H9 (cell line): ENCODE measurements at regions not wholly inside any gene's neighbourhood (a gene's known extent, or its start where the extent isn't known, plus 50 kb on each side); places are given as distances from the start of the nearest gene placed in this dataset.
"Not testable (repeated sequence)": the region's sequence is repeated elsewhere in the genome, so short reads cannot be mapped to it uniquely, and the experiment has no call there.

ENCODE experiments used
- DNase-seq: peaks from one replicate; pipeline ENCODE4 v3.0.0-alpha.2; 2017
- H2AFZ ChIP-seq: one replicate; pipeline ENCODE4 v1.6.1; 2013; ENCODE audit warnings: mild to moderate bottlenecking, low read length, control low read depth, moderate library complexity
- H2AK5ac ChIP-seq: 2 replicates; pipeline ENCODE4 v1.6.1; 2013; ENCODE audit warnings: low read length, control low read depth, mixed read lengths; ENCODE audit not compliant: insufficient read length
- H2BK120ac ChIP-seq: one replicate; pipeline ENCODE4 v1.6.1; 2013; ENCODE audit warnings: low read depth, mild to moderate bottlenecking, low read length, control low read depth, inconsistent platforms; ENCODE audit not compliant: poor library complexity, severe bottlenecking
- H2BK12ac ChIP-seq: 2 replicates; pipeline ENCODE4 v1.6.1; 2013; ENCODE audit warnings: low read length, control low read depth, mixed read lengths, low read depth; ENCODE audit not compliant: insufficient read length
- H2BK15ac ChIP-seq: 2 replicates; pipeline ENCODE4 v1.6.1; 2013; ENCODE audit warnings: low read depth, low read length, control low read depth
- H2BK20ac ChIP-seq: one replicate; pipeline ENCODE4 v1.6.1; 2013; ENCODE audit warnings: low read depth, mild to moderate bottlenecking, low read length, control low read depth, inconsistent platforms; ENCODE audit not compliant: poor library complexity, severe bottlenecking
- H2BK5ac ChIP-seq: 2 replicates; pipeline ENCODE4 v1.6.1; 2013; ENCODE audit warnings: low read length, control low read depth, mixed read lengths; ENCODE audit not compliant: insufficient read length
- H3K14ac ChIP-seq: 2 replicates; pipeline ENCODE4 v1.6.1; 2013; ENCODE audit warnings: low read length, control low read depth; ENCODE audit not compliant: insufficient read depth
- H3K18ac ChIP-seq: 2 replicates; pipeline ENCODE4 v1.6.1; 2013; ENCODE audit warnings: low read depth, mild to moderate bottlenecking, mixed read lengths, low read length, control low read depth; ENCODE audit not compliant: insufficient read length
- H3K23ac ChIP-seq: 2 replicates; pipeline ENCODE4 v1.6.1; 2013; ENCODE audit warnings: low read length, control low read depth, mixed read lengths, low read depth; ENCODE audit not compliant: insufficient read length
- H3K23me2 ChIP-seq: 2 replicates; pipeline ENCODE4 v1.6.1; 2013; ENCODE audit warnings: low read depth, mild to moderate bottlenecking, mixed read lengths, low read length, control low read depth; ENCODE audit not compliant: insufficient read length, poor library complexity, severe bottlenecking
- H3K27ac ChIP-seq: 2 replicates; pipeline ENCODE4 v1.5.1; 2013; ENCODE audit warnings: low read length, control low read depth, mixed read lengths, low read depth; ENCODE audit not compliant: insufficient read length
- H3K27me3 ChIP-seq: 2 replicates; pipeline ENCODE4 v1.6.1; 2013; ENCODE audit warnings: low read length, control low read depth, inconsistent platforms; ENCODE audit not compliant: insufficient read depth
- H3K4ac ChIP-seq: 2 replicates; pipeline ENCODE4 v1.6.1; 2013; ENCODE audit warnings: low read depth, mild to moderate bottlenecking, control low read depth, inconsistent platforms, low read length, moderate library complexity
- H3K4me1 ChIP-seq: 2 replicates; pipeline ENCODE4 v1.6.1; 2013; ENCODE audit warnings: low read length, control low read depth, inconsistent platforms; ENCODE audit not compliant: insufficient read depth
- H3K4me2 ChIP-seq: 2 replicates; pipeline ENCODE4 v1.6.1; 2013; ENCODE audit warnings: low read length, control low read depth, mixed read lengths; ENCODE audit not compliant: insufficient read length, insufficient read depth
- H3K56ac ChIP-seq: 2 replicates; pipeline ENCODE4 v1.6.1; 2013; ENCODE audit warnings: low read depth, mild to moderate bottlenecking, mixed read lengths, low read length, control low read depth; ENCODE audit not compliant: insufficient read length
- H3K79me1 ChIP-seq: 2 replicates; pipeline ENCODE4 v1.6.1; 2013; ENCODE audit warnings: low read depth, mild to moderate bottlenecking, moderate library complexity, low read length, control low read depth, inconsistent platforms; ENCODE audit not compliant: insufficient read depth, poor library complexity, severe bottlenecking
- H3K79me2 ChIP-seq: 2 replicates; pipeline ENCODE4 v1.6.1; 2013; ENCODE audit warnings: low read length, control low read depth, inconsistent platforms; ENCODE audit not compliant: insufficient read depth
- H3K9ac ChIP-seq: 2 replicates; pipeline ENCODE4 v1.6.1; 2013; ENCODE audit warnings: low read length, control low read depth, mixed read lengths; ENCODE audit not compliant: insufficient read length; ENCODE audit errors: extremely low read depth
- H3K9me3 ChIP-seq: one replicate; pipeline ENCODE4 v1.6.1; 2013; ENCODE audit warnings: low read depth, low read length, inconsistent platforms; ENCODE audit not compliant: control insufficient read depth
- H3T11ph ChIP-seq: one replicate; pipeline ENCODE4 v1.6.1; 2013; ENCODE audit warnings: mild to moderate bottlenecking, low read length, control low read depth, inconsistent platforms
- H4K20me1 ChIP-seq: one replicate; pipeline ENCODE4 v1.6.1; 2013; ENCODE audit not compliant: control insufficient read depth, insufficient read length, insufficient read depth
- H4K5ac ChIP-seq: 2 replicates; pipeline ENCODE4 v1.6.1; 2013; ENCODE audit warnings: low read depth, mild to moderate bottlenecking, mixed read lengths, low read length, control low read depth; ENCODE audit not compliant: insufficient read length
- H4K8ac ChIP-seq: replicated peaks from 2 replicates; pipeline ENCODE4 v1.6.1; 2013; ENCODE audit warnings: low read length, control low read depth, mixed read lengths, low read depth; ENCODE audit not compliant: insufficient read length
- H4K91ac ChIP-seq: 2 replicates; pipeline ENCODE4 v1.6.1; 2013; ENCODE audit warnings: low read depth, mild to moderate bottlenecking, moderate library complexity, mixed read lengths, low read length, control low read depth; ENCODE audit not compliant: insufficient read length
- H3K27ac Mint-ChIP-seq, 3 experiments: 2 replicates in 2 of 3; 3 replicates in 1 of 3; pipeline ENCODE4 v1.8.0; 2020 to 2021; ENCODE audit warnings: mixed read lengths in 3 of 3, mild to moderate bottlenecking in 1 of 3, moderate library complexity in 1 of 3
- H3K27me3 Mint-ChIP-seq: 2 replicates; pipeline ENCODE4 v1.8.0; 2021; ENCODE audit warnings: low read depth, mild to moderate bottlenecking, moderate library complexity, mixed read lengths
- H3K36me3 Mint-ChIP-seq, 3 experiments: 2 replicates in 2 of 3; 3 replicates in 1 of 3; pipeline ENCODE4 v1.8.0; 2020 to 2021; ENCODE audit warnings: low read depth in 3 of 3, mixed read lengths in 3 of 3; ENCODE audit not compliant: insufficient read depth in 1 of 3
- H3K4me1 Mint-ChIP-seq, 2 experiments: 2 replicates each; pipeline ENCODE4 v1.8.0; 2020; ENCODE audit warnings: mixed read lengths in 2 of 2
- H3K4me3 Mint-ChIP-seq, 2 experiments: 2 replicates in 1 of 2; 3 replicates in 1 of 2; pipeline ENCODE4 v1.8.0; 2020 to 2021; ENCODE audit warnings: mild to moderate bottlenecking in 2 of 2, mixed read lengths in 2 of 2, moderate library complexity in 1 of 2
- H3K9me3 Mint-ChIP-seq, 2 experiments: 2 replicates in 1 of 2; 3 replicates in 1 of 2; pipeline ENCODE4 v1.8.0; 2020; ENCODE audit warnings: mild to moderate bottlenecking in 2 of 2, mixed read lengths in 2 of 2, moderate library complexity in 1 of 2
- CTCF ChIP-seq: fragments of 200-600 bp; sonication (generic); conservative IDR thresholded peaks from 3 replicates; pipeline ENCODE4 v1.8.0; 2021; ENCODE audit warnings: antibody characterized with exemption, mild to moderate bottlenecking
- WGBS: extraction: QIAGEN DNeasy Blood & Tissue Kit; methylation state at CpG from one replicate; pipeline ENCODE4 v1.1.7; 2013; ENCODE audit warnings: missing lambda C conversion rate, low lambda C conversion rate, mixed read lengths; ENCODE audit not compliant: insufficient read length; ENCODE audit errors: extremely low coverage; 5-methylcytosine and 5-hydroxymethylcytosine counted together

- no CpG with 5 or more reads among the region's 4 CpGs for WGBS
- Histone ChIP-seq H3K4ac (no peak overlapping the region), H3K27me3 (no peaks in the 10 kb centered on the region), H4K91ac (no peak overlapping the region), H2AFZ (no peak overlapping the region), H3T11ph (no peak overlapping the region), H2BK20ac (no peak overlapping the region), H4K5ac (no peak overlapping the region), H3K27ac (no peak overlapping the region), H2BK120ac (no peak overlapping the region), H3K79me1 (no peaks in the 10 kb centered on the region), H3K79me2 (no peaks in the 10 kb centered on the region), H3K23ac (no peak overlapping the region), H4K20me1 (no peaks in the 10 kb centered on the region), H3K4me2 (no peak overlapping the region), H2AK5ac (no peak overlapping the region), H2BK5ac (no peak overlapping the region), H3K9ac (no peak overlapping the region), H3K56ac (no peak overlapping the region), H3K18ac (no peak overlapping the region), H3K23me2 (no peaks in the 10 kb centered on the region), H3K14ac (no peak overlapping the region), H3K4me1 (no peaks in the 10 kb centered on the region), H3K9me3 (no peaks in the 10 kb centered on the region), H4K8ac (no peak overlapping the region), H2BK12ac (no peak overlapping the region), H2BK15ac (no peak overlapping the region)
- Mint-ChIP-seq H3K4me3 (no peak overlapping the region; a peak in 1 of 5 replicates), H3K4me1 (no peaks in the 10 kb centered on the region), H3K27ac (no peak overlapping the region), H3K27me3 (no peaks in the 10 kb centered on the region), H3K36me3 (no peaks in the 10 kb centered on the region), H3K9me3 (no peaks in the 10 kb centered on the region)
- TF ChIP-seq CTCF = no peak
- DNase-seq = no peak
Measured at GRCh38 chr11:33974804-33975203, 76.7 kb upstream of the CAPRIN1 start.

DNA sequence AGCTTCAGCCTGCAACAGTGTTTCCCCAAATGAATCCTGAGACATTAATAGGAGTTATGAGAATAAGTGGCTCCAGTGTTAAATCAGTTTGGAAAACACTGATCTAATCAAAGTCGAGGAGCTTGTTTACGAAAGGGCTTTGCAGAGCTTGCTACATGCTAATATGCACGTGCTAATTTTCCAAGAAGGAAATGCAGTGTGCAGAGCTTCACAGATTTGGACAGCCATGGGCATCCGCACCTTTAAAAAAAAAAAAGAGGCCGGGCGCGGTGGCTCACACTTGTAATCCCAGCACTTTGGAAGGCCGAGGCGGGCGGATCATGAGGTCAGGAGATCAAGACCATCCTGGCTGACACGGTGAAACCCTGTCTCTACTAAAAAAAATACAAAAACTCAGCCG, 79.7 kb upstream of the LMO2 start:
- not testable (repeated sequence) for H3K79me1 ChIP-seq, H2BK20ac ChIP-seq, H3K27ac ChIP-seq, H2AK5ac ChIP-seq, H3K14ac ChIP-seq, H3K9ac ChIP-seq, H4K8ac ChIP-seq, H3K27me3 ChIP-seq, H3K56ac ChIP-seq, H2BK120ac ChIP-seq, H2AFZ ChIP-seq, H2BK5ac ChIP-seq, DNase-seq, H3K79me2 ChIP-seq, H3K9me3 ChIP-seq, H3K36me3 Mint-ChIP-seq, H2BK12ac ChIP-seq, H3K4me1 ChIP-seq, H3K23me2 ChIP-seq, H3K27me3 Mint-ChIP-seq, H3T11ph ChIP-seq, H2BK15ac ChIP-seq, H3K18ac ChIP-seq, H3K4ac ChIP-seq, H3K4me3 Mint-ChIP-seq, H3K23ac ChIP-seq, H3K4me1 Mint-ChIP-seq, H4K20me1 ChIP-seq, H4K91ac ChIP-seq, H3K27ac Mint-ChIP-seq, H4K5ac ChIP-seq, H3K9me3 Mint-ChIP-seq, H3K4me2 ChIP-seq
- WGBS = no CpG with 5 or more reads among the region's 12 CpGs
